H4 (cell line): ENCODE measurements at regions not wholly inside any gene's neighbourhood (a gene's known extent, or its start where the extent isn't known, plus 50 kb on each side); places are given as distances from the start of the nearest gene placed in this dataset.

ENCODE experiments used
- DNase-seq: peaks from one replicate; pipeline ENCODE4 v3.0.0-alpha.2; 2015; ENCODE audit warnings: low spot score

DNA sequence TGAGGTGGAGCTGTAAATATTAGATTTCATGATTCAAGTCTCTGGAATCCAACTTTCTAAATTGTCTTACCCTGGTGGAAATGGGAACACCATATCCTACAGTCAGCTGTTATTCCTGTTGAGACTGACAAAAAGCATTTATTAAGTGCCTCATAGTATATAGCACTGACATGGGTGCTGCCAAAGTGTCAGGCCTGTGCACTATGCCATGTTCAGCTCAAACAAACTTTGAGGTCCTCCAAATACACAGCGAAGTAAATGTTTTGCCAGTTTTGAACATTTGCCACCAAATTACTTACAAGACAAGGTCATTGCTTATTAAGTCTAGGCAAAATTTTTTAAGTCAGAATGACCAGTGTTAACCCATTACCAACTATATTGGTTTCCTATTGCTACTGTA is 162.9 kb upstream of the SLC25A13 start:
- DNase-seq, result no peak

DNA sequence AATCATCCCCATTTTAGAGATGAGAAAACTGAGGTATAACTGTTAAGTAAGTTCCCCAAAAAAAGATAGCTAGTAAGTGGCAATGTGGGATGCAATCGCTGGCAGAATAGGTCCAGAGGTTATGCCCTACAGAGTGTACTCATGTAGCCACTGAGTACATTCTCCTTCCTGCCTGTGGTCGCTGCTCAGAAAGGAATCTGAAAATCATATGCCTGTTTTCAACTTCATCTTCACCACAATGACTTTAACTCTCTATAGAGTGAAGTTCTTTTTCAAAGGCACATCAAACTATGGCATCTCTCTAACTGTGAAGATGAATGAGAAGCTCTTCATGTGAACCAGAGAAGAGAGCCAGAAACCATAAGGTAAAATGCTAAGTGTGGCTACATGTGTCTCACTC is 162.2 kb upstream of the SLC25A13 start:
- no peak for DNase-seq

DNA sequence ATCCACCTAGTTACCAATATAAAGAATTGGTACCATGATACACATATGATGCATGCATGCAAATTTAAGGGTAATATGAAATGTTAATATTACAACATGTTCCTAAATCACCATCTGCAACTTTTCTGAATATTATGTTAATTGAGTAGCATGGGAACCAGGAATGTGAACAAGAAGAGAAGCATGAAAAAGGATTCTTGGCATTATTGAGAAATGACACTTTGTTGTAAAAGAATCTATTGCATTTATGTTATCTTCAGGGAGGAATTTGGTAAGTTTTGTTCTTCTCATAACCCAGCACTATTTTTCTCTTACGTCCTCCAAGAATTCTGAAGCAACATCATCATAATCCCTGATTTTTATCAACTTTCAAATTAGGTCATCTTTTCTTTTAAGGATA is 159.9 kb upstream of the SLC25A13 start:
- no peak for DNase-seq

DNA sequence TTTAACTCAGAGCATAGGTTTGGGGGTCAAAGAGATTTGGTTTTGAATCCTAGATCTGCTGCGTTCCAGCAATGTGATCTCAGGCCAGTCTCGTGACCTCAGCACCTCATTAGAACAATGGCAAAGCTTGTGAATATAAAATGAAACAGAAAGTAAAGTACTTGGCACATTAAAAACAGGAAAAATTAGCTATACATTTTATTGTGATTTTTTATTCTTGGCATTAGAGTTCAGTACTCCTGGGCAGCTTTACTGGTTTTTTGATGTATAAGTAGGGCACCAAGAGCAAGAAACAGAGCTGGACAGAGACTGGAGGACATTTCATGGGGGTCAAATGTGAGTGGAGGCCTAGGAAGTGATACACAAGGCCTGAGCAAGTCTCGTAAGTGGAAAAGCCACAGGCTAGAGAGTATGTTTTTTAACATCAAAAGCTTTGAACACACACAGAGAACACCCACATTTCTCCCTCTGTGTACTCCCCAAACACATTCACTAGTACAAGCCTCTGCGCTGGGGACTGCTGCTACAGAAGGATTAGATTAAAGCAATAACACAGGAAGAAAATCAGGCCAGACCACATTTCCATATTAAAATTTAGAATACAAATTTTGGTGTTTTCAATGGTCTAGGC is 157.2 kb upstream of the SLC25A13 start:
- DNase-seq, result no peak

DNA sequence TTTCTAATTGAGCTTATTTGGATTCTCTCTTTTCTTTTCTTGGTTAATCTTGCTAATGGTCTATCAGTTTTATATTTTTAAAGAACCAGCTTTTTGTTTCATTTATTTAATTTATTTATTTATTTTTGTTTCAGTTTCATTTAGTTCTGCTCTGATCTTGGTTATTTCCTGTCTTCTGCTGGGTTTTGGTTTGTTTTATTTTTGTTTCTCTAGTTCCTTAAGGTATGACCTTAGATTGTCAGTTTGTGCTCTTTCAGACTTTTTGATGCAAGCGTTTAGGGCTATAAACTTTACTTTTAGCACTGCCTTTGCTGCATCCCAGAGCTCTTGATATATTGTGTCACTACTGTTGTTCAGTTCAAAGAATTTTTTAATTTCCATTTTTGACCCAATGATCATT is 149.7 kb upstream of the SLC25A13 start:
- no peak for DNase-seq

DNA sequence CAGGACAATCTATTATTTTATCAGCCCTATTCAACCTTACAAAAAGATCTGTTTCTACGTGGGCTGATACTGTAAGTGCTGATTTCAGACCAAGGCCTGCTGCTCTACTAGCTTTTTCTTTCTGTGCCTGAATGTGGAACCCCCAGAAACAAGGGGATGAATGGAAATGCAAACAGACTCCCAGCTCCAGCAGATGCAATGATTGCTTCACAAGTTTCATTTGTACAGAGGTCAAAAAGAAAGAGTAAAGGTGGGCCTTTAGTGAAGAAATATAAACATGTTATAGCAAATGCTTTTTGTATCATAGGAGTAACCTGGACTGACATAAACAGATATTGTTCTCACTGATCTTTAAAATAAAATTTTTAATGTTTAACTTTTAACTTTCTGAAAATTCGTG is 130.2 kb upstream of the SLC25A13 start:
- DNase-seq, result no peak

DNA sequence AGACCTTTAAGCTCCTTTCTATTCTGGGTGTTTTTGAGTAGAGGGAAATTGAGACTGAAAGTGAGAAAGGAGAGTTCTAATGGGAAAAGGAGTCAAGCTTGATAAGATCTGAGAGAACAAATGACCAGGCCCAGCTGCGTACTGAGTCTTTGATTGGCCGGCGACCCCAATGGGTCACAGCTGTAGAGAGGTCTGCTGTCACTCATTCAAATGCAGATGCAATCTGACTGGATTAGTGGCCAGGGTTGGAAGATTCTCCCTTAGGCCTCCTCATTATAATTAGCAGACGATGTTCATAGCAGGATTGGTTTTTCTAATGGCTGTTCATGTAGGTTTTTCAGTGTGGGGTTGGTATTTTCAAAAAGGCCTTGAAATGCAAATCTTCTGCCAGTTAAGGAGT is 127.2 kb upstream of the SLC25A13 start:
- DNase-seq, result no peak

DNA sequence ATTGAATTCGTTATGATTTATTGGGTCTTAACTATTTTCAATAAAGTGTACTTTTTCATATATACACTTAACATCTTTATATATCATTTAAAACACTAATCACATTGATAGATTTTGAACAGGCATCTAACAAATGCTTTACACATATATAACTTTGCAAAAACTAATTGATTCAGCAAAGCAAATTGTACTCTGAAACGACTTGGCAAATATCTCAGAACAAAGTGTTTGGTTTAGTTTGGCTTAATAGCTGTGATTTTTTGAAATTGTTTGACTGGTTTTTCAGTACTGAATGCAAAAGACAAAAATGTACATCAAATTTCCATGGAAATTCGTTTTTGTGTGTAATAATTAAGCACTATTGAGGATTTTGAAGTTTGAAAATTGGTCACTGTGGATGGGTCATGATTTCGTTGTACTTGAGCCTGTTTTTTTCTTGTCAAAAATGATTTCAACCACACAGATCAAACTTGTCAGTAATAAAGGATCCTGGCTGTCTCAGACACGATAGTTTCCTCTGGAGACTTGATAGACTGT is 125.3 kb upstream of the SLC25A13 start:
- no peak for DNase-seq

DNA sequence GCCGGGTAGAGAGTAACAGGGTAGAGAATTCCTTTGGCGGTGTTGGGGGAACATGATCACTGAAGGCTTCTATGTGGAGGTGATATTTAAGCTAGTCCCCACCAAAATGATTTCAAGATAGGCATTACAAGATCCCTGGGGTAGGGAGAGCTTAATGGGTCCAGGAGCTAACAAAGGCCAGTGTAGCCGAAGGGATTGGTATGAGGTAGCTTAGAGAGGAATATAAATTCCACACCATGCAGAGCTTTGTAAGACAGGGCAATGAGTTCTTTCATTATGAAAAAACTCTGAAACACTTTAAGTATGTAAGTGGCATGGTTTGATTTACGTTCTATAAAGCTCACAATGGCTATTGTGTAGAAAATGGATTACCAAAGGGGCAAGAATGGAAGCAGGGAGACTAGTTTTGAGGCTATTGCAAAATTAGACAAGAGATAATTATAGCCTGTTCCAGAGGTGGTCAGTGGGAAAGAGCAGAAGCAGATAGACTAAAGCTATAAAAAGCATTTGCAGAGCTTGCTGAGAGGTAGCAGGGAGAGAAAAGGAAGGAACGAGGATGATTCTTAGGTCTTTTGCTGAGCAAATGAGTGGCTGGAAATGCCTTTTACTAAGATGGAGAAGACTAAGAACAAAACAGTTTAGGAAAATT is 119.7 kb upstream of the SLC25A13 start:
- no peak for DNase-seq

DNA sequence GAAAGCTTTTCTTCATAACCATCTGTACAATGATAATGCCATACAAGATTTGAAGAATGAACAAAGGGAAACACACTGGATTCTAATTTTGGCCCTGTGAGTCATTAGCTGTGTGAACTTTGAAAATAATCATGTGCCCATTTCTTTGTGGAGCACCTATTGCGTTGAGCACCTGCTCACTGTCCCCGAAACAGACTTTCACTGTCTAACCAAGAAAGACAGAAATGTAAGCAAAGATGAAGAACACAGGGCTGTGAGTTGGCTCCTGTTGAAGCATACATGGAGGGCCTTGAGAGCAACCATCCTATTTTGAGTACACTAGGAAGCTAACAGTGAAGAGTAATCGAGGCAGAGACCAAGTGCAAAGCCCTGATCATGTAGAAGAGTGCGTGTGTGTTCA is 118.4 kb upstream of the SLC25A13 start:
- DNase-seq, result no peak

DNA sequence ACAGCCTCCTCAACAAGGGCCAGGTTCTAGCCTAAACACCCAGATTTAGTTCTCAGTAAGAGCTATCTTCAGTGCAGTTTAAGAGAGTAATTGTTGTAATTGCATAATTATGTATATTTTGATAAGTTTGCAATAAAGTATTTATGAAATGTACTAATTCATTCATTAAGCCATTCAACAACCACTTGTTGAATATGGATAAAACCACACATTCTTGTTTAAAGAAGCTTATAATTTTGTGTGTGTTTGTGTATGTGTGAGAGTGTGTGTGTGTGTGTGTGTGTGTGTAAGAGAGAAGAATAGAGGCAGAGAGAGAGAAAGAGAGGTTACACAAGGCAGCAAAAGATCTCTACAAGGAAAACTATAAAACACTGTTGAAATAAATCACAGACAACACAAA is 115.0 kb upstream of the SLC25A13 start:
- DNase-seq, result no peak

DNA sequence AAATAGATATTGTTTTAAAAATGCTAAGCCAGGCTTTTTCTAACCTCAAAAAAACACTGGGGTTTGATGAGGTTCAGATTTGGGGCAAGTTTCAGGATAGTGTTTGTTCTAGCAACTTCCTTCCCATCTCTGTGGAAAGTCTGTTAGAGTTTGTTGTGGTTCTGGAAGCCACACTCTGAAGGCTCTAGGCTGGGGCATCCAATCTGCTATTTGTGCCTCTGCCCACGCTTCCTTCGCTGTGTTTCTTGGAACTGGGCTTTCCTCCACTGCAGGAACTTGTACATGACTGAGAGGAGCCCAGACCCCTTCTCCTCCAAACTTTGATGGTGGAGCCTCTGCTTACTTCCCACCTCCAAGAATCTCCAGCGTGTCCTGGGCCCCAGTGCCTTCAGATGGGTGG is 108.5 kb upstream of the SLC25A13 start:
- no peak for DNase-seq

DNA sequence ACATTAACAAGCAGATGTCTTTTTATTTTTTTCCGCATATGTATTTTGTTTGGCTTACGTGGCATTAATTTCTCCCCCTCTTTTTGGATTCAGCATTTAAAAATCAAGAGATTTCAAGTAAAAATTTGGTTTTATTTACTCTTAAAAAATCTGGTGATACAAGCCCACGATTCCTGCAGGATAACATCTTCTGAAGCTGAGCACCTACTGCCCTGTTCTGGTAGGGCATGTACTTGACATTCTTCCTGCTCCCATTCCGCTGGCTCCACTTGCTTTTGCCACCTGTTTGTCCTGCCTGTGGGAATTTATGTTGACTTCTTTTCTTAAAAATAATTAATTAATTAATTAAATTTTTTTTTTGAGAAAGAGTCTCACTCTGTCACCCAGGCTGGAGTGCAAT is 105.2 kb upstream of the SLC25A13 start:
- no peak for DNase-seq

DNA sequence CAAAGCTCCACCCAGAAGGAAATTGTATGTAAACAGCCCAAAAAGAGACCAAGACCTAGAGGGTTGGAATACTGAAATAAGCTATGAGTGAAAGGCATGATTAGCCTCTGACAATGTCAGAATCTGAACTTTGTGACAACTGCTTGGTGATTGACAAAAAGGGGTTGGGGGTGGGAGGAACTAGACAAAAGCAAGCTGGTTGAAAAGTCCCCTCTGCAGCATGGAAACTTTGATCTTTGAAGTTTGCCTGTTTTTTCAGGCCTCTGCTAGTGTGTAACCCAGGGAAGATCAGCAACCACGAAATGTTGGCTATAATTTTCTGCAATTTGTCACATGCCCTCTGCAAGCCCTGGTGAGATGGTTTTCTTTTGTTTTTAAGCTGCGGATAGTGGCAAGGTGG is 104.8 kb upstream of the SLC25A13 start:
- no peak for DNase-seq

DNA sequence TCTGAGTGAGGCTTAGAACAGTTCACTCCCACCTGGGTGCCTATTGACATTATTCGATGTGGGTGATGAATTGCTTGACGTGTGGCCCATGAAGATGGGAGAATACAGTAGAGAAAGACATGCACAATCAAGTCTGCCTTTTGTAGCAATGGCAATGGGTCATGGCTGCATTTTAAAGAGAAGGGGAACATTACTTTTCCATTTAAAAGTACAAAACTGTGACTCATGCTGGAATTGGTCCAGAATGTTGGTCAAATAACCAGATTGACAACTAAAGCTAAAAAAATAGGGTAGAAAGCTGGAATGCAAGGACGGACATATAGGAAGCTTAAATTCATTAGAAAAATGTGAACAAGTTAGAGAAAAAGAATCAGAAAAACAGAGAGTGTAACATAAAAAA is 104.1 kb upstream of the SLC25A13 start:
- no peak for DNase-seq

DNA sequence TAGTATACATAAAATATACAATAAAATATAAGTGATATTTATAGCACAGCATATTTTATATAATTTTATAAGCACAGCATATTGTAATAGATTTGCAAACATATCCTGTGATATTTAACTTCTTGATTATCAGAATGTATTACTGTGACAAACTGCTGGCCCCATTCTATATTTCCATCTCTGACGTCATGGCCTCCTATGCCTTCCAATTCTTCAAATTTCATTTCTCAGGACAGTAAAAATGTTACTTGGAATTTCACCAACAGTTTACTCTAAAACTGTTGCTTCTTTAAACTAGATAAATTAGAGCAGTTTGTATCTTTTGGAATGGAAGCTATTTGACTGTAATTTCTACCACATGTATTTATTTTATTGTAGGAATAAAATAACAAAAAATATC is 102.5 kb upstream of the SLC25A13 start:
- DNase-seq, result no peak

DNA sequence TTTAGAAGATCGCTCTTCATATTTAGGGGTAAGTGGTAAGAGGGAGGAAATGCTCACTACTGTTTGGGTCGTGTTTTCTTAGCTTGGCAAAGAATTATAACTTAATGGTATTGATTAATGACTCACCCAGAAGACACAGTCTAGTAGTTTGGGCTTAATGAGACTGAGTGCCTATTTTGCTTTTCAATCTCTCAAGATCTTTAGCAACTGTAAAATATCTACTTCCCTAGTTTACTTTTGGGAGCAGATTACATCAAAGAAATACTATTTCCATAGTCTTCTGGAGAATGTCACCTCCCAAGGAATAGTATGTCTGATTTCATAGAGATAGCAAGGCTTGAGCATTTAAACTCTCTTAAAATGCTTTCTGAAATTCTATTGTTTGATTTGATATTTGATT is 100.5 kb upstream of the SLC25A13 start:
- DNase-seq, result no peak

DNA sequence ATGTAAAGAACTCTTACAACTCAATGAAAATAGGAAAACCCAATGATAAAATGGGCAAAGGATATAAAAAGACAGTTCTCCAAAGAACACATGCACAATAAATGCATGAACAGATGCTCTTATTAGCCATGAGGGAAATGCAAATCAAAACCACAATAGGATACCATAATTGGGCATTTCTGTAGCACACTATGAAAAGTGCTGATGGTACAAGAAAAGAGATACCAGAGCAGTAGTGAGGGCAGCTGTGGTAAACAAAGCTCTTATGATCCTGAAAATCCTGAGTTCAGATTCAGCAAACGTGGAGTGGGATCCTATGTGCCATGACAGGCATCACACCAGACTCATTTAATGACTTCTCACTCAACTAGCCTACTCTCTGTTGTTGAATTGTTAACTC is 96.7 kb upstream of the SLC25A13 start:
- DNase-seq, result no peak

DNA sequence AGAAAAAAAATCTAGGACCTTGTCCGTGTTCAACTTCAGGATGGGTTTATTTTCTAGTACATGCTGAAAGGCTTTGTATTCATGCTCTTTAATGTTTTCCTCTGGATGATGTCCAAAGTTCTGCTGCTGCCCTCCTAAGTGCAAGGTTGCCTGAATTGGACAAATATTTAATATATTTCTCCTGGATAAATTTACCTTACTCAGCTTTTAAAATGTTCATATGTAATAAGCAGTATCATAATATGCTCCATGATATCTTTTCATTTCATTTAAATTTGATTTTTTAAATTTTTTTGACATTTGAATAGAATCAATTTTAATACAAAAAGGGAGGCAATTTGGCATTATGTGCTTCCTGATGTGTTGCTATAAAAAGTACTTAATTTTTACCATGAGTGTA is 95.9 kb upstream of the SLC25A13 start:
- DNase-seq, result no peak

DNA sequence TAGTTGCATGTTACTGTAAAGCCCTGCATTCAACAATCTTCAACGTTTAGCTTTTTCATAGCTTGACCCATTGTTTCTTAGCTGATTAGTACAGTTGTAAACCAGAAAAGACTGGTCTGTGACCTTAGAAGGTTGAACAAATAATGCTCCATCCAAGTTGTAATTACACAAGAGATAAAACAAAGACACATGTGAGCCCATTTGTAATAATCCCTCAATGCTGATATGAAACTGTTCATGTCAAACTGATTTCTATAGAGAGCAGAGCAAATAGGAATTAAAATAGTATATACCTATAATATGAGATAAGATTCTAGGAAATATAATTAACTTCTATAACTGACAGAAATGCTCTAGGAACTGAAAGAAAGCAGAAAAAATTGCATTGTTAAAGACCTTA is 94.7 kb upstream of the SLC25A13 start:
- no peak for DNase-seq

DNA sequence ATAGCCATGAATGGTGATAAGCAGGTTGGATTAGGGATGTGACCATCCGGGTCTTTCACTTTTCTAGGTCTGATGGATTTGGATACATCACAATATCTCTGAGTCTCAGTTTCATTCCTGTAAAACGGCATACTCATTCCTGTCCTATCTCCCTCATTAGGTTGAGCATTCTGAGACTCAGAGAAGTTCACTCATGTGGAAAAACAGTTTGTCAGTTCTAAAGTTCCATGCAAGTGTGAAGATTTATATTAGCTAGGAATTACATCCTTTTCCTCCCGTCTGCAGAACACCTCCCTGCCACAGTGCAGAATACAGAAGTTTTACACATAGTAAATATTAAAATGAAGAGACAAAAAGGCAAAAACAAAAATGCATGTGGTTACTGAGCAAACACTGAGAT is 94.2 kb upstream of the SLC25A13 start:
- no peak for DNase-seq

DNA sequence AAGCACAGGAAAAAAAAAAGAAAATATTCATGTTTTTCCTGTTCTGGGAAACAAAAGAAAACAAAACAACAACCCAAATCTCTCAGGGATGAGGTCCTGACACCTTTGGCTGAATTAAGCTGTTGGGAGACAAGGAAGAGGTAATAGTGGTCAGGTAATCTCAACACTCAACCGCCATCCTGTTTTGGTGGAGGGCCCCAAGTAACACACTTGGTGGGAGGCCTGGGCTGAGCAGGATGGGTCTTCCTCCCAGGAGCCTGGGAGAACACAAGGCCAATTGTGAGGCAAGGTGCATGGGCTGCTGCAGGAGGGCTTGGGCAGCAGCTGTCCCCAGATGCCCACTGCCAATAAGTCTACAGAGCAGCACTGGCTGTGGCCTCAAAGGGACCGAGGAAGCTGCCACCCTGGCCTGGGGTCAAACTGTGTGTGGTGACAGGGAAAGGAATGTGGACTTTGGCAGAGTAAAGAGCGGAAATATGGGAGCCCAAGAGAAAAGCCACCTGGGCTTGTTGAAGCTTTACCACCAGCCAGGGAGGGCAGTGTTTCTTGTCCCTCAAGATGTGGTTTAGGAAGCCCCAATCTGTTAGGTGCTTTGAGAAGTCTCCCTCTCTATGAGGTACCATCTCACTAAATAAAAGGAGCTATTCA is 93.5 kb upstream of the SLC25A13 start:
- DNase-seq, result no peak

DNA sequence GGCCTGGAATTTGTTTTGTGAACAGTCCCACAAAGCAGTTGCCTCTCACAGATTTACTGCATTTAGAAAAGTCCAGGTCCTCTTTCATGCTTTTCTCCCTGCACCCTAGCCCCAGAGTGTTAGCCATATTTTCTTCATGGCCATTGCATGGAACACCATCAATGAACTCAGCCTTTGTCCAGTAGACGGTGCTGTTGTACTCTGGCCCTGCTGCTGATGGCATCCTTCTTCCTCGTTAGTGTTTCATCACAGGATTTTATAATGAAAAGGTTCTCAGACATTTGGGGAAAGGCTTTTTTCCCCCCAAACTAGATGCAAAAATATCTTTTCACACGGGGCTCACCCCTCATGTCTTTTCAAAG is 93.0 kb upstream of the SLC25A13 start:
- peak; percentile 81 for DNase-seq
